ENCODE measurements at regions not wholly inside any gene's neighbourhood (a gene's known extent, or its start where the extent isn't known, plus 50 kb on each side); places are given as distances from the start of the nearest gene placed in this dataset.

DNA sequence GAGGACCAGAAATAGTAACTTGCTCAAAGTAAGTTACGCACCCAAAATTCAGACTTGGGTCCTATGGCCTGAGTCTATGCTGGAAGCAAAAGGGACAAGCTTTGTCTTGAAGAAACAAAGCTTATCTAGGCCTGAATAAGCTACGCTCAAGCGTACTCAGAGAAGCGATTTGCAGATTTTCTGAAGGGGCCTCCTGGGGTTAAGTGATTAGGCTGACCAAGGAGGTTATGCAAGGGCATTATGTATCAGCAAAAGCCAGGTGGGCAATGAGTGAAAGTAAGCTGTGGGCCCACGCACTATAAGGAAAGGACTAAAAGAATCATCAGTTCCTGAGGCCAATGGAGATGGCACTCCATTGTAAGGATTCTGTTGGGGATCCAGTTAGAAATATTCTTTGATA lies 122.1 kb downstream of the SNX18 start:
- no peak for DNase-seq
- CTCF ChIA-PET = interaction anchor here (1.2 kb wide), 1 partner anchor 206 kb away, joined by 3 read pairs; no protein-coding TSS in a partner anchor

DNA sequence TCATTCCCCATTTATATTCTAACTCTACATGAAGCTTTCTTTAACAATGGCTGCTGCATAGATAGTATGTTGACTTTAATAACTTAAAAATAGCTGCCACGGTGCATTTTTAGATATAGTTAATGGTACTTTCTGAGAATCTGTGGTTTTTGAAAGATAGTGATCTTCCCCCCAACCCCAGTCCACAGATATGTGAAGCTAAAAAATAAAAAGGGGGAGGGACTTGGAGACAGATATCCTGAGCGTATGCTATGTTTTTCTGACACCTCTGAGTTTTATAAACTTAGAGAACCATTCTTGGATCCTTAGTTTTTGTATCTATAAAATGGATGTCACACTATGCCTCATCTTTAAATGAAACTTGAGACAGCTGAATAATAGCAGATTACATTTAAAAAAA lies 120.5 kb downstream of the SNX18 start:
- no peak overlapping the region for H3K4me3 ChIP-seq (ENCODE audit: low read depth in 2 of 2, low read length in 1 of 2)
- no peak for TF ChIP-seq RCOR1 (IDR thresholded peaks at IDR 0.05; ENCODE audit: low read length)
- TF ChIP-seq NRF1 (IDR thresholded peaks at IDR 0.05; ENCODE audit: low read depth, low read length) = no peak
- TF ChIP-seq FOXM1 (IDR thresholded peaks at IDR 0.05; ENCODE audit: low read depth) = no peak
- TF ChIP-seq EZH2phosphoT487 (IDR thresholded peaks at IDR 0.05; ENCODE audit: borderline replicate concordance, low read depth) = no peak
- no peak for TF ChIP-seq JUND (IDR thresholded peaks at IDR 0.05)
- TF ChIP-seq, protein P1, sequence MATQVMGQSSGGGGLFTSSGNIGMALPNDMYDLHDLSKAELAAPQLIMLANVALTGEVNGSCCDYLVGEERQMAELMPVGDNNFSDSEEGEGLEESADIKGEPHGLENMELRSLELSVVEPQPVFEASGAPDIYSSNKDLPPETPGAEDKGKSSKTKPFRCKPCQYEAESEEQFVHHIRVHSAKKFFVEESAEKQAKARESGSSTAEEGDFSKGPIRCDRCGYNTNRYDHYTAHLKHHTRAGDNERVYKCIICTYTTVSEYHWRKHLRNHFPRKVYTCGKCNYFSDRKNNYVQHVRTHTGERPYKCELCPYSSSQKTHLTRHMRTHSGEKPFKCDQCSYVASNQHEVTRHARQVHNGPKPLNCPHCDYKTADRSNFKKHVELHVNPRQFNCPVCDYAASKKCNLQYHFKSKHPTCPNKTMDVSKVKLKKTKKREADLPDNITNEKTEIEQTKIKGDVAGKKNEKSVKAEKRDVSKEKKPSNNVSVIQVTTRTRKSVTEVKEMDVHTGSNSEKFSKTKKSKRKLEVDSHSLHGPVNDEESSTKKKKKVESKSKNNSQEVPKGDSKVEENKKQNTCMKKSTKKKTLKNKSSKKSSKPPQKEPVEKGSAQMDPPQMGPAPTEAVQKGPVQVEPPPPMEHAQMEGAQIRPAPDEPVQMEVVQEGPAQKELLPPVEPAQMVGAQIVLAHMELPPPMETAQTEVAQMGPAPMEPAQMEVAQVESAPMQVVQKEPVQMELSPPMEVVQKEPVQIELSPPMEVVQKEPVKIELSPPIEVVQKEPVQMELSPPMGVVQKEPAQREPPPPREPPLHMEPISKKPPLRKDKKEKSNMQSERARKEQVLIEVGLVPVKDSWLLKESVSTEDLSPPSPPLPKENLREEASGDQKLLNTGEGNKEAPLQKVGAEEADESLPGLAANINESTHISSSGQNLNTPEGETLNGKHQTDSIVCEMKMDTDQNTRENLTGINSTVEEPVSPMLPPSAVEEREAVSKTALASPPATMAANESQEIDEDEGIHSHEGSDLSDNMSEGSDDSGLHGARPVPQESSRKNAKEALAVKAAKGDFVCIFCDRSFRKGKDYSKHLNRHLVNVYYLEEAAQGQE (IDR thresholded peaks at IDR 0.05; ENCODE audit: low read depth, low read length) = no peak
- TF ChIP-seq RFX5 (IDR thresholded peaks at IDR 0.05; ENCODE audit: low read length) = no peak
- no peak for TF ChIP-seq FOXJ3 (CRISPR knock-in tag; IDR thresholded peaks at IDR 0.05)
- no peak for TF ChIP-seq TEAD4 (IDR thresholded peaks at IDR 0.05; ENCODE audit: borderline replicate concordance, insufficient read depth)
- WGBS (ENCODE audit: low lambda C conversion rate) = 41% methylated on average over 2 of the region's 2 CpGs
- no peaks in the 10 kb centered on the region for H3K27me3 ChIP-seq (ENCODE audit: insufficient read depth)
- no peaks in the 10 kb centered on the region for H3K9me3 ChIP-seq
- no peaks in the 10 kb centered on the region for H3F3A ChIP-seq (replicated peaks; ENCODE audit: insufficient read depth)
- H3K9me2 ChIP-seq = no peaks in the 10 kb centered on the region
- H3K9ac ChIP-seq = no peak overlapping the region
- no peak for DNase-seq
- ChIA-PET POLR2A (no interaction called here), CTCF (interaction anchor here (1.0 kb wide), 1 partner anchor 121 kb away, joined by 3 read pairs; the partner anchor contains the start of gene SNX18)
- no peak overlapping the region for H3K27ac ChIP-seq (ENCODE audit: low read depth in 2 of 2, low read length in 1 of 2)
- H3K79me2 ChIP-seq (ENCODE audit: insufficient read depth) = no peaks in the 10 kb centered on the region
- H4K20me1 ChIP-seq (ENCODE audit: insufficient read depth) = no peaks in the 10 kb centered on the region
- H2AFZ ChIP-seq (ENCODE audit: low read depth) = no peak overlapping the region
- H3K36me3 ChIP-seq (replicated peaks in 1 of 2; ENCODE audit: control insufficient read depth in 1 of 2, insufficient read depth in 2 of 2, low read length in 1 of 2) = no peaks in the 10 kb centered on the region
- H3K4me2 ChIP-seq = no peak overlapping the region
- H3K4me1 ChIP-seq (ENCODE audit: control insufficient read depth in 1 of 2, insufficient read depth in 2 of 2, low read depth in 1 of 2, low read length in 1 of 2) = no peaks in the 10 kb centered on the region

More for the DNA sequence above, 122.1 kb downstream of the SNX18 start:
- no peaks in the 10 kb centered on the region for H3K9me3 ChIP-seq
- no peak overlapping the region for H3K4me2 ChIP-seq
- H3K27me3 ChIP-seq (ENCODE audit: insufficient read depth) = no peaks in the 10 kb centered on the region
- POLR2A ChIA-PET = no interaction called here
- TF ChIP-seq FOSL2 (IDR thresholded peaks at IDR 0.05; ENCODE audit: borderline replicate concordance, low read depth) (no peak), TAF1 (IDR thresholded peaks at IDR 0.05; ENCODE audit: borderline replicate concordance, low read depth, low read length) (no peak), RFX5 (IDR thresholded peaks at IDR 0.05; ENCODE audit: low read length) (no peak), SMC3 (IDR thresholded peaks at IDR 0.05; ENCODE audit: low read depth, low read length) (no peak), GATA2 (CRISPR knock-in tag; IDR thresholded peaks at IDR 0.05) (no peak), GABPA (IDR thresholded peaks at IDR 0.05; ENCODE audit: low read depth) (no peak), TEAD4 (IDR thresholded peaks at IDR 0.05; ENCODE audit: borderline replicate concordance, insufficient read depth) (no peak), YY1 (IDR thresholded peaks at IDR 0.05; ENCODE audit: low read depth) (no peak), ELF1 (IDR thresholded peaks at IDR 0.05) (no peak), POLR2AphosphoS5 (IDR thresholded peaks at IDR 0.05; ENCODE audit: low read depth, low read length) (no peak)
- TF ChIP-seq, protein P2, sequence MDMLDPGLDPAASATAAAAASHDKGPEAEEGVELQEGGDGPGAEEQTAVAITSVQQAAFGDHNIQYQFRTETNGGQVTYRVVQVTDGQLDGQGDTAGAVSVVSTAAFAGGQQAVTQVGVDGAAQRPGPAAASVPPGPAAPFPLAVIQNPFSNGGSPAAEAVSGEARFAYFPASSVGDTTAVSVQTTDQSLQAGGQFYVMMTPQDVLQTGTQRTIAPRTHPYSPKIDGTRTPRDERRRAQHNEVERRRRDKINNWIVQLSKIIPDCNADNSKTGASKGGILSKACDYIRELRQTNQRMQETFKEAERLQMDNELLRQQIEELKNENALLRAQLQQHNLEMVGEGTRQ (IDR thresholded peaks at IDR 0.05; ENCODE audit: borderline replicate concordance, low read depth, low read length) = no peak
- TF ChIP-seq, protein P3, sequence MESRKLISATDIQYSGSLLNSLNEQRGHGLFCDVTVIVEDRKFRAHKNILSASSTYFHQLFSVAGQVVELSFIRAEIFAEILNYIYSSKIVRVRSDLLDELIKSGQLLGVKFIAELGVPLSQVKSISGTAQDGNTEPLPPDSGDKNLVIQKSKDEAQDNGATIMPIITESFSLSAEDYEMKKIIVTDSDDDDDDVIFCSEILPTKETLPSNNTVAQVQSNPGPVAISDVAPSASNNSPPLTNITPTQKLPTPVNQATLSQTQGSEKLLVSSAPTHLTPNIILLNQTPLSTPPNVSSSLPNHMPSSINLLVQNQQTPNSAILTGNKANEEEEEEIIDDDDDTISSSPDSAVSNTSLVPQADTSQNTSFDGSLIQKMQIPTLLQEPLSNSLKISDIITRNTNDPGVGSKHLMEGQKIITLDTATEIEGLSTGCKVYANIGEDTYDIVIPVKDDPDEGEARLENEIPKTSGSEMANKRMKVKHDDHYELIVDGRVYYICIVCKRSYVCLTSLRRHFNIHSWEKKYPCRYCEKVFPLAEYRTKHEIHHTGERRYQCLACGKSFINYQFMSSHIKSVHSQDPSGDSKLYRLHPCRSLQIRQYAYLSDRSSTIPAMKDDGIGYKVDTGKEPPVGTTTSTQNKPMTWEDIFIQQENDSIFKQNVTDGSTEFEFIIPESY (IDR thresholded peaks at IDR 0.05; ENCODE audit: borderline replicate concordance, low read depth) = no peak
- TF ChIP-seq, protein P4, sequence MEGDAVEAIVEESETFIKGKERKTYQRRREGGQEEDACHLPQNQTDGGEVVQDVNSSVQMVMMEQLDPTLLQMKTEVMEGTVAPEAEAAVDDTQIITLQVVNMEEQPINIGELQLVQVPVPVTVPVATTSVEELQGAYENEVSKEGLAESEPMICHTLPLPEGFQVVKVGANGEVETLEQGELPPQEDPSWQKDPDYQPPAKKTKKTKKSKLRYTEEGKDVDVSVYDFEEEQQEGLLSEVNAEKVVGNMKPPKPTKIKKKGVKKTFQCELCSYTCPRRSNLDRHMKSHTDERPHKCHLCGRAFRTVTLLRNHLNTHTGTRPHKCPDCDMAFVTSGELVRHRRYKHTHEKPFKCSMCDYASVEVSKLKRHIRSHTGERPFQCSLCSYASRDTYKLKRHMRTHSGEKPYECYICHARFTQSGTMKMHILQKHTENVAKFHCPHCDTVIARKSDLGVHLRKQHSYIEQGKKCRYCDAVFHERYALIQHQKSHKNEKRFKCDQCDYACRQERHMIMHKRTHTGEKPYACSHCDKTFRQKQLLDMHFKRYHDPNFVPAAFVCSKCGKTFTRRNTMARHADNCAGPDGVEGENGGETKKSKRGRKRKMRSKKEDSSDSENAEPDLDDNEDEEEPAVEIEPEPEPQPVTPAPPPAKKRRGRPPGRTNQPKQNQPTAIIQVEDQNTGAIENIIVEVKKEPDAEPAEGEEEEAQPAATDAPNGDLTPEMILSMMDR (IDR thresholded peaks at IDR 0.05) = no peak
- H3K79me2 ChIP-seq (ENCODE audit: insufficient read depth) = no peaks in the 10 kb centered on the region
- peaks cover 8% of the 10 kb centered on the region for H3F3A ChIP-seq (replicated peaks; ENCODE audit: insufficient read depth)
- H3K4me3 ChIP-seq (ENCODE audit: low read depth in 2 of 2, low read length in 1 of 2) = no peak overlapping the region
- no peak overlapping the region for H2AFZ ChIP-seq (ENCODE audit: low read depth)
- H3K9ac ChIP-seq = no peak overlapping the region
- H4K20me1 ChIP-seq (ENCODE audit: insufficient read depth) = no peaks in the 10 kb centered on the region
- 63% methylated on average over 5 of the region's 5 CpGs for WGBS (ENCODE audit: low lambda C conversion rate)
- H3K4me1 ChIP-seq (ENCODE audit: control insufficient read depth in 1 of 2, insufficient read depth in 2 of 2, low read depth in 1 of 2, low read length in 1 of 2) = peaks cover 0 to 14% of the 10 kb centered on the region in 2 experiments; a peak in 2 of 4 replicates
- no peaks in the 10 kb centered on the region for H3K36me3 ChIP-seq (replicated peaks in 1 of 2; ENCODE audit: control insufficient read depth in 1 of 2, insufficient read depth in 2 of 2, low read length in 1 of 2)
- no peaks in the 10 kb centered on the region for H3K9me2 ChIP-seq
- H3K27ac ChIP-seq (ENCODE audit: low read depth in 2 of 2, low read length in 1 of 2) = no peak overlapping the region

All from SK-N-SH (cell line).